CD4-positive, alpha-beta T cell treated with Interferon alpha-2 for 1 hour (primary cell): ENCODE measurements at regions not wholly inside any gene's neighbourhood (a gene's known extent, or its start where the extent isn't known, plus 50 kb on each side); places are given as distances from the start of the nearest gene placed in this dataset.
A peak's percentile ranks its signal among the peaks of the same experiment; 100 is the strongest.
"Not testable (repeated sequence)": the region's sequence is repeated elsewhere in the genome, so short reads cannot be mapped to it uniquely, and the experiment has no call there.

ENCODE experiments used
- DNase-seq, 2 donors: peaks; one replicate each; pipeline ENCODE4 v3.0.0-alpha.2; 2020 to 2022

DNA sequence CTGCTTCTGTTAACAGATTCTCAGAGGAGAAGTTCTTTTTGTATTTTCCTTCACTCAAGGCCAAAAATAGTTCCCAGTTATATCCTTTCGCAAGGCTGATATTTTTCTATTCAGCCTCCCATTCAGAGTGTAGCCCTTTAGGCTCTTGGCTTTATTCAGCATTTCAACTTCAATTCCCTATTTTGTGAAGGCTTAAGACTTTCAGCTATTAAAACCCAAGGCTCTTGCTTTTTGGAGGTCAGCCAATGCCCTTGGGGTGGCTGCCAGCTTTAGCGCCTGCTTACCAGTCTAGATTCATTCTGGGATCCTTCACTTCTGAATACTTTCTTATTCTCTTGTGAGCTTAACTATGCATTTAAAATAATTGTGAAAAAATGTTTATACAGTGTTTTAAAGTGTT lies 57.3 kb upstream of the ADGRA3 start:
- no peak for DNase-seq

DNA sequence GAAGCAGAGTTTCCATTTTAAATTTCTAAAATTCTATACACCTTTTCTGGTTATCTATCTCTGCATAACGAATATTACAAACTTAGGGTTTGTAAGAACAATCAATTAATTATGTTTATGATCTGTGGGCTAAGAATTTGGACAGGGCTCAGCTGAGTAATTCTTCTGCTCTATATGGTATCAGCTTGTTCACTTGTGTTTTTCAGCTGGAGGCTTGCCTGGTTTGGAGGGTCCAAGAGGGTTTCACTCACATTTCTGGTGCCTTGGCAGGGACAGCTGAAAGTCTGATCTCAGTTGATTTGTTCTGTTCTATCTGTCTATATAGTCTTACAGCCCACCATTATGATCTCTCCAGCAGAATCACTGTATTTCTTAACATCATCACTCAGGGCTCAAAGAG lies 57.8 kb upstream of the ADGRA3 start:
- no peak for DNase-seq

DNA sequence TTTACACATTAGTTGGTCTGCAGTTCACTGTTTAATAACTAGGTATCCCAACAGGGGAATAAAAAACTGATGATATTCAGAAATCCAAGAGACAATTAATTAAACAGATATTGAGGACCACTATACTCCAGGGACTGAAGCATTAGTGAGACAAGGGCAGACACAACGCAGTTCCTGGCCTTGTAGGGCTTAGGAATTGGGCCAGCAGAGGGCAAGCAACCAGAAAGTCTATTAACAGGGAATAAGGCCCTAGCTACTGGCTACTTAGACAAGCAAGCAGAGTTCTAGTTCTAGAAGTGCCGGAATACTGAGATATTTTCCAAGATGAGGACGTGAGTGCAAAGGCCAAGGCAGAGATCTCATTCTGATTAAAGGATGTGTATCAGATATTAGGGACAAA lies 58.6 kb upstream of the ADGRA3 start:
- DNase-seq: no peak

DNA sequence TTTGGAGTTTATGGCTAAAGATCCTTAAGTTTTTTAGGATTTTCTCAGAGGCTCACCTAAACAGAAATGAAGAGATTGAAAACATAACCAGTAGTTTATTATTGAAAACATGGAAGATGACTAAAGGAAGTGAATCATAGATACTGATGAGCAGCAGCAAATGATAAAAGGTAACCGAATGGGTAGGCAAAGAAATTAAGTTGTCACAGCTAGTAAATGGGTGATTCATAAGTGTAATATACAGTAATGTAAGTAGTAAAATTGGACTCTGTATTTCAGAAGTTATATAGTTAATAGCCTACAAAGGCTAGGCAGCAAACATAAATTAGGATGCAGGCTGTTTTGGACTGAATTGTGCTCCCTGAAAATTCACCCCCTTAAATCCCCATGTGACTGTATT lies 59.0 kb upstream of the ADGRA3 start:
- DNase-seq: no peak

DNA sequence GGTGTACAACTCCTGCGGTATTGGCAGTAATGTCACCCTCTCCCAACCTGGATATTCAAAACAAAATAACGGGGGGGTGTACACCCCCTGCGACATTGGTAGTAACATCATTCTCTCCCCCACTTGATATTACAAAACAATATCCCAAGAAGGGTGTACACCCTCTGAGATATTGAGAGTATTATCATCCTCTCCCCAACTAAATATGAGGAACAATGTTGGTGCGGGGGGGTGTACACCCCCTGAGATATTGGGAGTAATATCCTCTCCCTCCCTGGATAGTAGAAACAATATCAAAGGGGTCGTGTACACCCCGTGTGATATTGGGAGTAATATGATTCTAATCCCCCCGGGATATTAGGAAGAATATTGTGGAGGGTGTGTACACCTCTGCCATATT lies 71.4 kb upstream of the ADGRA3 start:
- DNase-seq: no peak

DNA sequence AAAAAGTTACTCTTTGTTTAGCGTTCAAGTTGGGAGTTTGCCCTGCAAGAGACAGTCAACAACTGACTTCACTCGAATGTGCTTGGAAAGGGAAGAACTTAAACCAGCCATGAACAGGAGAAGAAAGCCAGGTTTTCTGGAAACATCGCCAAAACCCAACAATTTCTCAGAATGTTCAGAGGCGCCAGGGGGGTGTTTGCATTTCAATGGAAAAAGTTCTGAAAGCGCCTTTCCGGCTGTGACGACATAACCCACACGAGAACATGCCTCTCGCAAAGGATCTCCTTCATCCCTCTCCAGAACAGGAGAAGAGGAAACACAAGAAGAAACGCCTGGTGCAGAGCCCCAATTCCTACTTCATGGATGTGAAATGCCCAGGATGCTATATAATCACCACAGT lies 78.1 kb upstream of the ADGRA3 start:
- no peak for DNase-seq

DNA sequence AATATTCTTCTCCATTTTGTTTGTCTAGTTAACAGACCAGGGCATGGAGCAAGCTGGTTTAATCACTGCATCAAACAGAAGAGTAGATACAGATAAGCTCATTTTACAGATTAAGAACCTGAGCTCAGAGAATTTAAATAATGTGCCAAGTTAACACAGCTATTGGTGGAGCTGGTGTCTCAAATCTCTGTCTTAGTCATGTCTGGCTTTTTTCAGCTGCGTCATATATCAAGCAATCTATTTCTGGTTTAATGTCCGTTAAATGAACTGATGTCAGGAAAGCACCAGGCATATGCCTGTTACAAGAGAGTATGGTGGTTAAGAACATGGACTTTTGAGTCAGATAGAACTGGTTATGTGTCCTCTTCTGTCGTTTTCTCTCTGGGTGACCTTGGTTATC lies 79.8 kb upstream of the ADGRA3 start:
- no peak for DNase-seq

DNA sequence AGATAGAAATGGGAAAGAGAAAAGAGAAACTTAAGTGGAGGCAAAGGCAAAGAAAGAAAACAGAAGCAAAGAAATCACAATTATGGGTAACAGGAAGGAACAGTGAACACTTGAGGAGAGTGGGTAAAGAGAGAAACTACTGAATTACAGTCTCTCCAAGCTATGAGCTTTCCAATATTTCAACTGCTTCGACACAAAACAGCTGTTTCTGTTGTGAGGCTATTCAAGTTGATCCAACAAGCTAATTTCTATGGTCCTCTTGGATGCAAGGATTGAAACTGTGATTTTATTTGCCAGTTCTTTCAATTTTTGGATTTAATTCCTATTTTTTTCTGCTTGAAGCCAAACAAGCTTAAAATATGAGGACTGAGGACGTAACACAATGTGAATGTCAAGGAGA lies 80.5 kb upstream of the ADGRA3 start:
- no peak for DNase-seq

DNA sequence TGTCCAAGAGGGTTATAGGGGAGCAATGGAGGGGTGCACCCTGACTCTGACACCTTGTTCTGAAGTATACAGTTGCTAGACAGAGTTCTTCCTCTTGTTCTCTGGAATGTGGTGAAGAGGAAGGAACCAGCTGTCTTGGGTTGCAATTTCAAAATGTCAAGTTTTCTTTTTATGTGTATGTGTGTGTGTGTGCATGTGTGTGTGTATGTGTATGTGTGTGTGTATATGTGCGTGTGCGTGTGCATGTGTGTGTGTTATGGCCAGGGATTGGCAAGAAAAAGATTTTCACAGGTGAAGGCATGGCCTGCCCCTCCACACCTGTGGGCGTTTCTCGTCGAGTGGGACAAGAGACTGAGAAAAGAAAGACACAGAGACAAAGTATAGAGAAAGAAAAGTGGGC lies 81.6 kb upstream of the ADGRA3 start:
- DNase-seq: no peak

DNA sequence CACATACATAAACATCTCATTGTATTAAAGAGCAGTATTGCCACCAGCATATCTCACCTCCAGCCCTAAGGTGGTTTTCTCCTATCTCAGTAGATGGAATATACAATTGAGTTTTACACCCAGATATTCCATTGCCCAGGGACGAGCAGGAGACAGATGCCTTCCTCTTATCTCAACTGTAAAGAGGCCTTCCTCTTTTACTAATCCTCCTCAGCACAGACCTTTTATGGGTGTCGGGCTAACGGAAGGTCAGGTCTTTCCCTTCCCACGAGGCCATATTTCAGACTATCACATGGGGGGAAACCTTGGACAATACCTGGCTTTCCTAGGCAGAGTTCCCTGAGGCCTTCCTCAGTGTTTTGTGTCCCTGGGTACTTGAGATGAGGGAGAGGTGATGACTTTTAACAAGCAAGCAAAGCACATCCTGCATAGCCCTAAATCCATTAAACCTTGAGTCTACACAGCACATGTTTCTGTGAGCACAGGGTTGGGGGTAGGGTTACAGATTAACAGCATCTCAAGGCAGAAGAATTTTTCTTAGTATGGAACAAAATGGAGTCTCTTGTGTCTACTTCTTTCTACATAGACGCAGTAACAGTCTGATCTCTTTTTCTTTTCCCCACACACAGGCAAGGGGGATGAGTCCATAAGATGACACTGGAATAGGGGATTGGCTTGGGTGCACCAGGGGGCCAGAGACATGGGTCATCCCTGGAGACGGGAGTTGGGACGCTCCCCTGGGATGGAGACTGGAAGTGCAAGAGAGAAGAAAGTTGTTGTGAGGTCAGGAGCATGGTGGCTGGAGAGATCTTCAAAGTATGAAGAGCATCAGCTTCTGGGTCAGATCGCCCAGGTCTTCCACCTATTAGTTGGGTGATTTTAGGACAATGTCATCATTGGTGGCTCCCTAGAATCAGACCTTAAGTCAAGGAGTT lies 82.5 kb upstream of the ADGRA3 start:
- not testable (repeated sequence) for DNase-seq

DNA sequence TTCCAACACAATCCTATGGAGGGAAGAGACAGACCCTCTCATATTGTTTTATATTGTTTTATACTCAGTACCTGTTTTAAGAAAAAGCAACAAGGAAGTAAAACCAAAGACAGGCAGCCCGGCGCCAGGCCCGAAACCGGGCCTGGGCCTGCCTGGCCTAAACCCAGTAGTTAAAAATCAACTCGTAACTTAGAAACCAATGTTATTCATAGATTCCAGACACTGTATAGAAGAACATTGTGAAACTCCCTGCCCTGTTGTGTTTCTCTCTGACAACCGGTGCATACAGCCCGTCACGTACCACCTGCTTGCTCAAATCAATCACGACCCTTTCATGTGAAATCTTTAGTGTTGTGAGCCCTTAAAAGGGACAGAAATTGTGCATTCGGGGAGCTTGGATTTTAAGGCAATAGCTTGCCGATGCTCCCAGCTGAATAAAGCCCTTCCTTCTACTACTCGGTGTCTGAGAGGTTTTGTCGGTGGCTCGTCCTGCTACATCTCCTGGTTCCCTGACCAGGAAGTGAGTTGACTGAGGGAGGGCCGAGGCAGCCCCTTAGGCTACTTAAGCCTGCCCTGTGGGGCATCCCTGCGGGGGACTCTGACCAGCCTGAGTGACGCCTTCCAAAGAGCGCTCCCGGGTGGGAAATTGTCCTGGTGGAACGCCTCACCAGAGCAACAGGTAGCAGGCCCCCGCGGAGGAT lies 83.5 kb upstream of the ADGRA3 start:
- not testable (repeated sequence) for DNase-seq

DNA sequence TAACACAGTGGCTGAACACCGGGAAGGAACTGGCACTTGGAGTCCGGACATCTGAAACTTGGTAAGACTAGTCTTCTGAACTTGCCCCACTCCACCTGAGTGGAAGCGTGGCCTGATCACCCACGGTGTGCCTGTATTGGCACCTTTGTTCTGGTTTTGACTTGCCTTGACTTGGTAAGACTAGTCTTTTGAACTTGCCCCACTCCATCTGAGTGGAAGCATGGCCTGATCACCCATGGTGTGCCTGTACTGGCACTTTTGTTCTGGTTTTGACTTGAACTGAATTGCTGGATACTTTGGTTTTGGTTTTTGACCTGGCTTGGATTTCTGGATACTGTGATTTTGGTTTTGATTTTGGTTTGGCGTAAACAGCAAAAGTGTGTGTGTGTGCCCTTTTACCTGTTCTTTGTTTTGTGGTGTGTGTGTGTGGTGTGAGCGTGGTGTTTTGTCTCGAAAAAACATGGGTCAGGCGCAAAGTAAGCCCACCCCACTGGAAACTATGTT lies 84.1 kb upstream of the ADGRA3 start:
- DNase-seq: not testable (repeated sequence)

DNA sequence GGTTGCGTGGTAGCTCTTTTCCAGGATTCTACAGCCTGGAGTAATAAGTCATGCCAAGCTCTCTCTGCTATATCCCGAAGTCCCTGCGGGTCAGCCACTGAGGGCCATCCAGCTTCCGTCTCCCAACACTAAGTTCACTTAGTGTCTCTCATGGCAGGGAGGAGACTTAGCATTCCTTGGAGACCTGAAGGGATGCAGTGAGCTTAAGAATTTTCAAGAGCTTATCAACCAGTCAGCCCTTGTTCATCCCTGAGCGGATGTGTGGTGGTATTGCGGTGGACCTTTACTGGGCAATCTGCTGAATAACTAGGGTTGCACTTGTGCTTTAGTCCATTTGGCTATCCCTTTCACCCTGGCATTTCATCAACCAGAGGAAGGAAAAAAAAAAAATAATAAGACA lies 85.8 kb upstream of the ADGRA3 start:
- DNase-seq: not testable (repeated sequence)

DNA sequence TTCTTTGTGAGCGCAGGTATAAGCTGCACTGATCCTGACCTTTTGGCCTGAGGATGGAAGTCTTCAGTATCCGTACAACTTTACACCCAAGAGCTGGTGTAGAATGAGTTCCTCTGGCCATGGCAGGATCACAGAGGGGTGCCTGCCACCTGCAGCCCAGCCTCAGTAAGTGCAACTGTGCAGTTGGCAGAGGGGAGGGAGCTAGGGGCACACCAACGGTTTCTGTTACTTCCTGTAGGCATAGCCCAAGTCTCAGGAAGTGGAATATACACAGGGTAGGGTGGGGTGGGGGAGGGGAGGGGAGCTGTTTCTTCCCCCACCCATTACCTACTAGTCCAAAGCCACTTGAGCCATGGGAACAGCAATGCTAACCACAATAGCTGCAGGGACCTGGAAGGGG lies 85.4 kb upstream of the GBA3 start:
- peak; percentile 28 to 41 for DNase-seq

DNA sequence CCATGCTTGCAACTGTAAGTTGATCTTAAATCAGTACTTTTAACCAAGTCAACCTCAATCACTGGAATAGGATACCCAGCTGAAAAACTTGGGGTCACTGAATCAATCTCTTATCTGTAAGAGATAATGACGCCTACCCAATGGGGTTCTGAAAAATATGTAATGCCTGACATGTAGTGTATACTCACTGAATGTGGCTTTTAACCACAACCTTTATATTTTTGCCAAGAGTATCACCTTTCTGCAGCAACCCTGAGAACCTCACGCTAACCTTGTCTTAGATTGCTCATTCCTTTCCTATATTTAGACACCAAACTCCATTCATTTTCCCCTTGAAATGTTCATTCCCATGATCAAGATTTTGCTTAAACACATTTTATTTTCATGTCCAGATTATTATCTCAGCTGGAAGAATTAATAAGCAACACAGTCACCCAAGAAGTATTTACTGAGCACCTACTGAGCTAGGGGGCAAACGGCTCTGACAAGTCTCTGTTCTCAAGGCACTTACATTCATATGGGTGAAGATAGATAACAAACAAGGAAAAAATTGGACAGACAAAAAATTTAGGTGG lies 82.7 kb upstream of the GBA3 start:
- DNase-seq: not testable (repeated sequence)

DNA sequence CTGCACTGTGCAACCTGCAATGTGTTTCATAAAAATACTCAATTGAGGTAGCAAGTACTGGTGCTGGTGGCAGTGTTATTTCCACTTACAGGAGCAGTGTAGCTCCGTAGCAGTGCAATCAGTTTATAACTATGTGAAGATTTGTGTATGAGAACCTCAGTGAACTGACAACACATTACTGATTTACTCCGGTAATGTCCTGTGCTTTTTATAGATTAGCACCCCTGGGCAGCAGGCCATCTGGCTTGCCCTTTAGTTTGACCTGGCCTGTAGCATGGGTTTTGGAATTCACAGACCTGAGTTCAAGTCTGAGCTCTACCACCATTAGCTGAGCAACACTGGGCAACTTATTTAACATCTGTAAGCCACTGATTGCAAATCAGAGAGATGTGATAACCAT lies 78.6 kb upstream of the GBA3 start:
- no peak for DNase-seq

DNA sequence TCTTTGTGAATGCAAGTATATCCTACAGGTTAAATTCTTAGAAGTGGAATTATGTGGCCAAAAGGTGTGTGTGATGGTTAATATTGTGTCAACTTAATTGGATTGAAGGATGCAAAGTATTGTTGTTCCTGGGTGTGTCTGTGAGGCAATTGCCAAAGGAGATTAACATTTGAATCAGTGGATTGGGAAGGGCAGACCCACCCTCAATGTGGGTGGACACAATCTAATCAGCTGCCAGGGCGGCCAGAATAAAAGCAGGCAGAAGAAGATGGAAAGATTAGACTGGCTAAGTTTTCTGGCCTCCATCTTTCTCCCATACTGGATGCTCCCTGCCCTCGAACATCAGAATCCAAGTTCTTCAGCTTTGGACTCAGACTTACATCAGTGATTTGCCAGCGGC lies 76.2 kb upstream of the GBA3 start:
- no peak for DNase-seq

DNA sequence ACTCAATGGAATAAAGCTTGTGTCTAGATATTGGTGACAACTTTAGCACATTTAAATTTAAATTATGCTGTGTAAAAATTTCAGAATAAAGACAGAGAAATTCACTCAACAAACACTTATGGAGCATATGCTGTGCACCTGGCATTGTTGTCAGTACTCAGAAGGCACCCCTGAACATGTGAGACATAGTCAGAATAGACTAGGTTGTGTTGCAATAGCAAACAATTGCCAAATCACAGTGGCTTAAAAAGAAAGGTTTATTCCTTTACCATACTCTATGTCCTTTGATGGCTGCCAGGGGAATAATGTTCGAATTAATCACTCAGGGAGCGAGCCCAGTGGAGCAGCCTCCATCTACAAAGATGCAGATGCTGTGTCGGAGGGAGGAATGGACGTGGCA lies 72.6 kb upstream of the GBA3 start:
- not testable (repeated sequence) for DNase-seq

DNA sequence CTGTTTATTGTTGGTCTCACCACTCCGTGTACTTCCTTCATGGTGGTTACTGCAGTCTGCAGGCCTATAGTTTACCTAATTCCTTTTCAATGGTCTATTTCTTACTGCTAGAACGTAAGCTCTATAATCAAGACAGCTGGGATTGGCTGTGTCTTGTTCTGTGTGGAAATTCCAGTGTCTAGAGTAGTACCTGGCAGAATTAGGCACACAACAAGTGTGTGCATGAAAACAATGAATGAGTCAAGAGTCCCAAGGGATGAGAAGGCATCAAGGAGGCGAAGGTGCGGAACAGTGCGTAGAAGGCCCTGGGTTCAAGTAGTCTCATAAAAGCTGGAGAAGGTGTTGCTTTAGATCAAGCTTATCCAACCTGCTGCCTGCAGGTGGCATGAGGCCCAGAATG lies 70.8 kb upstream of the GBA3 start:
- DNase-seq: not testable (repeated sequence)

DNA sequence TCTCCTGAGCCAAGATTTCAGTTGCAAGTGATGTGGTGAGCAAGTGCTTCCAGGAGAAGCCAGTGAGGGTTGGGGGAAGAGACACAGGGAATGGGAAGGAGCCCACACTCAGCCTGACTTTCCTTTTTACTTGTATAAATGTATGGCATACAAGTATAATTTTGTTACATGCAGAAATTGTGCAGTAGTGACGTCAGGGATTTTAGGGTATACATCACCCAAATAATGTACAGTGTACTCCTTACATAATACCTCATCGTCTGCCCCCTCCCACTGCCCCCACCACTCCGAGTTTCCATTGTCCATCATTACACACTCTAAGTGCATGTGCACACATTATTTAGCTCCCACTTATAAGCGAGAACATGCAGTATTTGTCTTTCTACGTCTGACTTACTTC lies 68.7 kb upstream of the GBA3 start:
- not testable (repeated sequence) for DNase-seq

DNA sequence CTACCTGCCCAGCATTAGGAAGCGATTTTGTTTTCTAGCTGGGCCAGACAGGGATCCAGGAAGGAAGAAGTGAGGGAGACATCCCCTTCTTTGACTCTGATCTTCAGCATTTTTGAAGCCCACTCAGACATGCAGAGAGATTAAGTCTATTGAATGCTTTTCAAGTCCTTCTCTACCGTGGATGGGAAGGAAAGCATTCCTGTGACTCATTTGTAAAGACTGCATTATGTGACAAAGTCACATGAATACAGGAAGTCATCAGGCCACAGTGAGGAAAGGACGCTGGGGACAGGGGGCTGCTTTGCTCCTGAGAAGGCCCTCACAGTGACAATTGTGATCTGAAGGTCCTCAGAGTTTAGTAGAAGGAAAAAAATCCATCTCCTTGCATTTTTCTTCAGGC lies 67.4 kb upstream of the GBA3 start:
- DNase-seq: no peak

DNA sequence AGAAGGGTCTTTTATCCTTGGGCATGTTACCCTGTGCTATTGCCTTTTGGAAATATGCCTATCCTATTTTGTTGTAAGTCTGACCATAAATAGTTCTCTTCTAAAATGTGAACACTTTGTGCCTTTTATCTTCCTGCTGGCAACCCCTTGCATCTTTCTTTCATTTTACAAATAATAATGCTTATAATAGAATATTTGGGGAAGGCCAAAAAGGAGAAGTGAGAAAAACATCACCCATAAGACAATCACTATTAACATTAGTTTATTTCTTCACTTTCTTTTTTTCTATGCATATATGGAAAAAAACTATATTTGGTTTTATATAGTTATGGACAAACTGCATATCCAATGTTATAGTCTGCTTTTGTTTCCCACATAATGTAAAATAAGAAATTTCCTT lies 64.9 kb upstream of the GBA3 start:
- DNase-seq: not testable (repeated sequence)

DNA sequence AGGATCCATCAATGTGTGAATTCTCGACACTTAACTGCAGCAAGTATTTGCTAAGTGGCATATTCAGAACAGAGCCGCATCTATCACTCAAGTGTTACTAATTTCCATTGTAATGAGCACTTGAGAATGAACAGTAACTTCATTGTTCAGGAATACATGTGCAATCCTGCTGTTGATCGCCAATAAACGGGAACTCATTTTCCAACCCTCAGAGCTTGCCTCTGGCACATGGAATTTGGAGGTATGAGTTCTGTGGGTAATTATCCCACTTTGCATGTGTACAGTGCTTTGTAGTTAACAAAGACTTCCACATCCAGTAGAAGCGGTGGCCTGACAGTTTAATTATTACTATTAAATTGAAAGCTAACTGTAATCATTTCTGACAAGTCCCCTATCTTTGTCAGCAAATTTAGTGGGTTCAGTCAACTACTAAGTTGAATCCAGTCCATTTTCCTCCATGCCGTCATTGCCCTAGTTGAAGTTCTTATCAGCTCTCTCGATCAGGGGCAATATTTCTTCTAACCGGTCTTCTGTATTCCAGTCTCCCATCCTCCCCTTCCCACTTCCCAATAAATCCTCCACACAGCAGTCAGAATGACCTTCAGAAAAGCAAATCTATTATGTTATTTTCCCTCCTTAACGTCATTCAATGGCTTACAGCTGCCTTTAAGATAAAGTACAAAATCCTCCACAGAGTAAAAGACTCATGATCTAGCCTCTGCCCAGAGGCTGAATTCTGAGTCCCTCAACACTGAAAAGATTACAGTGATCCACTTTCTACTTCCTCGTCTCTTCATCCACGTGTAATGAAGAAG lies 62.4 kb upstream of the GBA3 start:
- not testable (repeated sequence) for DNase-seq
